HT1080 (cell line): ENCODE measurements at regions not wholly inside any gene's neighbourhood (a gene's known extent, or its start where the extent isn't known, plus 50 kb on each side); places are given as distances from the start of the nearest gene placed in this dataset.

Experiments used
- DNase-seq: peaks from one replicate; pipeline ENCODE4 v3.0.0-alpha.2; 2015; ENCODE audit warnings: low read depth

DNA sequence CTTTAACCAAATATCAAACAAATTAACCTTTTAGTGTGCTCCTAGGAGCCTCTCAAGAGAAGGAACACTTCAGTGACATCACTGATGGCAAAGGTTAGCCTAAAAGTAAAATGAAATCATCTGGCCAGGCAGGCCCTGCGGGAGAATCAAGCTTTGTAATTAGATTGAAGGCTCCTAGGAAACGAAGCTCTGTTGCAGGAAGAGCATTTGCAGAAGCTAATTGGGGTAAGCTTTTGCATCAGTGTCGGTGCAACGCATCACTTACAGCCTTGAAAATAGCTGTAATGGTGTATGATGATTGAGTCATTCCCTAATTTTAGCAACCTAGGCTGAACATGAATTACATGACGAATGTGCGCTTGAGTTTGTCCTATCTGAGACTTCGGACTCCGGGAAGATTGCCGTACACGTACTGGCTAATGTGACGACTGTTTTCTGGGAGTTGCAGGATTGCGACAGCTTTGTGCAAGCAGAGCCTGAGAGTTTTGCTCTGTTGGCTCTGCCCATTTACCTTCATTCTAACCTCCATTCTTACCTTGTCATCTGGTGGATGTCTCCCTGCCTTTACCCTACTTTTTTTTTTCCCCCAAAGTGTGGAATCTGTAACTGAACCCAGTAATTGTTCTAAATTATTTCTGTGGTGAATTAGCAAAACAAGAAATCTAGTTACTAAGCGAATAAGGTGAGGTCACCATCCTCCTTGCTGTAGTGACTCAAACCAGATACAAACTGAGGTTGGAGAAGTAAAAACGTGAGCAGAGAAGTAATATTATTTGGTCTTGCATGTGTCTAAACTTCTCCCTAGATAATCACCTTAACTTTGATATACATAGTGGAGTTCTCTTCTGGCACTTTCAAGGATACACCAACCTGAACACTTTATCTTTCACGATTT is 675.9 kb upstream of the CITED2 start:
- peak; percentile 58 for DNase-seq

DNA sequence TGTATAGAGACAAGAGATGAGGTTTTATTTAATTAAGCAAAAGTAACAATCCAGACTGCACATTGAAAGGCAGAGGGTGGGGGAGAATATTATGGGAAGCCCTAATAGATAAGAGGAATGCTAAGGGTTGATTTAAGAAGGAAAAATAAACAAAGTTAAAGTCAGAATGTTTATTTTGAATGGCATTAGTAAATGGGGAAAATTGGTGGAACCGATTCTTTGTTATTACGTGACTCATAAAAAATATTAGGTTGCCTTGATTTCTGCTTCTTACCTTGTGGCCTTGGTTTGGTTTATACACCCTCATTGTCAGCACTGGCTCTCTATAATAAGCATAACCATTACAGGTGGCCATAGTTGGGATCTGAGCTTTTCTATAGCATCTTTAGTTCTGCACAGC is 674.8 kb upstream of the CITED2 start:
- DNase-seq, result no peak

DNA sequence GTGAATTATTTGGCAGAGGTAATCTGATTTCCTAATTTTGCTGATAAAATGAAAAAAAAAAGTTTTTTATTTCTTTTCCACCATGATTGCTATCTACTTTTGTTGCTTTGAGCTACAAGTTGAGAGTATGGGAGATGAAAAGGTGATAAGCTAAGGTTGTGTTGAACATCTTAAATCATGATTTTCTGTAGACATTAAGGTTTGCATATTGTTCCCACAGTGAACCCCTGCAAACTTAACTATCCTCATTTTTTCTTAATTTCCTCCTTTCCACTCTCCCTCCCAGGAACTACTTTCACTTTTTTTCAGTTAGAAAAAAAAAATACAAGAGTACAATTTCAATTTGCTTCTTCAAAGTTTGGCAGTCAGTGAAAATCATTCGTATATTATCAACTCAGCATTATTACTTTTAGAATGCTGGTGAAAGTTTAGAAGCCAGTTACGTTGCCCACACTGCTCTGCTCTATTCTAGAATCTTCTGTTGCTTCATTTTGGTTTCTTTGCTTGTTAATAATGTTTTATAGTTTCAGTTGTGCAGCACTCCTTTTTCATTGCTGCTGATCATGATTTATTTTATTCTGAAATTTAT is 673.8 kb upstream of the CITED2 start:
- DNase-seq, result no peak

DNA sequence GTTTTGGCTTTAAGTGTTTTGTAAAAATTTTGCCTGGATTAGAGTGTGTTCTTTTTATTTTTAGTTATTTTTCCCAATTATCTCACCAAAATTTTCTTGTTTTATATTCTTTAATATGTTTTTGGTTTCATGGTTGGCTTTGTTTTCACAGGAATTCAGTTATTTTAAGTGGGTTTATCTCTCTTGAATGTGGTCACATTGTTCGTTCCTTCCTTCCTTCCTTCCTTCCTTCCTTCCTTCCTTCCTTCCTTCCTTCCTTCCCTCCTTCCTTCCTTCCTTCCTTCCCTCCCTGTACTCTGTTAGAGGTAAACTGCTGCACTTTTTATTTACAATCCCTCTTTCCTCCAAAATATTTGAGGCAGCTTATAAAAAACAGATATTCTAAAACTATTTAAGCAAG is 672.9 kb upstream of the CITED2 start:
- DNase-seq, result no peak

DNA sequence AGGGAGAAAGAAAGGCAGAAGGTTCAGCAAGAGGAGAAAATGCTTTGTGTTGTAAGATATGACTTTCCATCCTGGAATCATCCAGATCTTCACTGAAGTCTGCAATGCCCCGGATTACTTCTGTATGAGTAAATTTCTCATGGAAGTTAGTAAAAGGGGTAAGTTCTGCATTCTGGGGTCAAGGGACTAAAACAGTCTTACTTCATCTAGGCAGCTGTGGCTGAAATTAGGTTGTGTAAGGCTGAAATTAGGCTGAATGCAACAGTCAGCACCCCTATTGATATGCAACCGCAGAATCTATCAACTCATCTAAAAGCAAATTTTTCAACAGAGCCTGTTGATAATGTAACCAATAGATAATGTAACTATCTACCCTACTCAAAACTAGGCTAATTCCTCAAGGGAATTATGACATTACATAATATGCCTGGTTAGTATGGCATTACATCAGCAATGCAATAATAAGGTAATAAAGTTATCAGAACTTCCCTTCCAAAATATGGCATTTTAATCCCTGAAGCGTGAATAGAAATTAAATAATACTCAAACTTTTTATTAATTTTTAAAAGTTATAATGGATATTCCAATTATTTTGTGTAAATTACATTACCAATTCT is 671.7 kb upstream of the CITED2 start:
- no peak for DNase-seq

DNA sequence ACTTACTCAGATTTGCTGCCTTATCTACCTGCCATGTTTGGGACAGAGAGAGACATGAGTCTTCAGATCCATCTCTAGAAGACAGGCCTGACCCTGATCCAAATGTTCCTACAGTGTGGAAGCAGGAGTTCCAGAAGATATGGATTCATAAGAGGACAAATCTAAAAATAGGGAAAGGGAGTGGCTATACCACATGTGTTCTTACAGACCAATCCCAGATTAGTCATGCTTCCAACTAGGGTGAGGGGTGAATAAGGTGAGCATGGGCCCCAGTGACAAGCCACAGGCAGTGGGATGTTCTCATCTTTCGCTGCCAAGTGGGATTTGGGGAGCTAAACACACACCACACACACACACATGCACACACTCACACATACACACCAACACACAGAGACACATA is 670.7 kb upstream of the CITED2 start:
- DNase-seq, result no peak

DNA sequence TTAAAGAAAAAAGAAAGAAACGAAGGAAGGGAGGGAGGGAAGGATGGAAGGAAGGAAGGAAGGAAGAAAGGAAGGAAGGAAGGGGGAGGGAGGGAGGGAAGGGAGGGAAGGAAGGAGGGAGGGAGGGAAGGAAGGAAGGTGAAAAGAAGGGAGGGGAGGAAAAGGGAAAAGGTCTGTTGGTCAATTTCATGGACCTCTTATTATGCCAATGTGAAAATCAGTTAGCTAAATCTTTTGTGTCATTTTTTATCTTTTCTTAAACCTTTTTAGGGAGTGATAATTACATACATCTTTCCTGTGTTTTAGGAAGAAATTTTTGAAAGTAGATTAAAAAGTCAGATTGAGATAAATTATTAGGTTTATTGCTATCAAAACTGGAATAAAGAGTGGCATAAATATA is 670.2 kb upstream of the CITED2 start:
- DNase-seq, result no peak

DNA sequence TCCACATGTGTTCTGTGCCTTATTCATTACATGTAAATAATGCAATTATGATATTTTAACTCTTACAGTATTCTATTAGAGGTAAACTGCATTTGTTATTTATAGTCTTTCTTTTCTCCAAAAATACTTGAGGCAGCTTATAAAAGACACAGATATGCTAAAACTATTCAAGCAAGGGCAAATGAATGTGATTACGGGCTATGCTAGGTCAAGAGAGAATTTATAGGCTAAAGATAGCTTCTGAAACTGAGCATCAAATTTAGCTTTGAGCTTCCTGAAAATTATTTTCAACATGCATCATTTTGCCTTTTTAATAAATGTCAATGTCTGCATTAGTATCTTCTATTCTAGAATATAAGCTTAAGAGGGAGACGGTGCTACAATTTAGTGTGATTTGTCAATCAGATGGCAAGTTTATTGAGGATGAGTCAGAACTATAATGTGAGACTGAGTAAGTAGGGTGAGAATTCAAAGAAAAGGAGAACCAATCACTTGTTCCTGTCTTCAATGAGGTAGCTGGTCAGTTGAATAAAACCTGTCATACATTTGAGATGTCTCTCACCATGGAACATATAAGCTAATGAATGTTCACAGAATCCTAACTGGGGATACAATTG is 669.4 kb upstream of the CITED2 start:
- DNase-seq, result peak; percentile 82

DNA sequence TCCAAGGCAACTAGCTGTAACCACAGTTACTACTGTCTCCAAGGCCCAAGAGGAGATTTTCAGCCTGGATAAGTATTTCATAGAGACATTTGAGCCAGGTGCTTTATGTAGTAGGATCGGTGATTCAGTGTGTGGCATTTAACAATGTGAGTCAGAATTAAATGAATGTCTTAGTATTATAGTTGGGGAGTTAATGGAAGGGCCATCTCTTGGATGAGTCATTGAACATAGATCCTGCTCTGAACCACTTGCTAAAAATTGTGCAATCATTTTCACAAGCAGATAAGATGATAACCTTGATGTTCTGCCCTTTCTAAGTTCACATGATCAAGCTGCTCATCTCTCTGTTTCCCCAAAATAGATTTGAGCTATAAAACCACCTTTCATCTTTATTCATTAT is 668.9 kb upstream of the CITED2 start:
- peak; percentile 98 for DNase-seq

DNA sequence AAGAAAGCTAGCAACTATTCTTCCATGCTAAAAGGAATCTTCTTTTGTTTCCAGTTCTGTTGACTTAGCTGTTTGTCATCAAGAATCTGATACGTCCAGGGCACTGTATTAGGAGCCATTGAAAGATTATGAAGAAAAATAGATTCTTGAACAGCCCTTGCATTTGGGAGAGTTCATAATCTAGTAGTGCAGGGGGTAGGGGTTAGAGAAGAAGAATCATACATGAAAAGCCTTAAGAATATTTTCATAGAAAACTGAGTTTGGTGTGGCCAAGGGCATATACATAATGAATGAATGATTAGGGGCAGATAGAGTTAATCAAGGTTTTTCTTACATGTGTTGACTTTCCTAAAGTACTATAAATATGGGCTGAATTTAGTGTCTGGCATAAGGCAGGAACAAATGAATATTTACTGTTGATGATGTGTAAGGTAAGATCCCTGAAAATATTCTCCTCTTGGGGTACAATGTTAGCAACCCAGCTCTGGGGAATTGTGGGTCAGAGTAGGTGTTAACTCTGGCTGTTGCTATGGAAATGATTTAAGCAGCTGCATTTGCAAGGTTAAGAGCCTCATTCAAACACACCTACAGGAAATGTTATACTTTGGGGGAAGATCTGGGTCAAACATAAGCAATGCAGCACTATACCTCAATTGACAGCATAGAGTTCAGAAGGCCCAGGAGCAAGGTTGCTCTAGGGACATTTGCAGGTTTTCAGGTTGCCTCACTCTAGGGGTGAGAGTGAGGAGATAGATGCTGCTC is 667.3 kb upstream of the CITED2 start:
- DNase-seq, result no peak

DNA sequence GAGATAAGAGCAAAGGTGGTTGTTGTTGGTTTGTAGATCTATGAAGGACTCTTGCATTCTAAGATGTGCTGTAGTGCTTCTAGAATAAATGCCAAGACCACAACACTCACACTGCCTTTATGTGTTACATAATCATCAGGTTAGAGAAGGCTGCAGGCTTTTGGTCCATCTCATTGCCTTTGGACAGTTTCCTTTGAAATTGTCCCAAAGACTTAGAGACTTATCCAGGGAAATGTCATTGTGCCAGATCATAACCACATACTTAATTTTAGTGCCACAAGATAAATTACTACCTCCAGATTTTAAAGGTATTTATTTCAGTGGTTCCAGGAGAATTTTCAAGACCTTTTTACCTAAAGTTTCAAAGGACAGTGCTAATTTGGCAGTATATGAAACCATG is 666.6 kb upstream of the CITED2 start:
- no peak for DNase-seq

DNA sequence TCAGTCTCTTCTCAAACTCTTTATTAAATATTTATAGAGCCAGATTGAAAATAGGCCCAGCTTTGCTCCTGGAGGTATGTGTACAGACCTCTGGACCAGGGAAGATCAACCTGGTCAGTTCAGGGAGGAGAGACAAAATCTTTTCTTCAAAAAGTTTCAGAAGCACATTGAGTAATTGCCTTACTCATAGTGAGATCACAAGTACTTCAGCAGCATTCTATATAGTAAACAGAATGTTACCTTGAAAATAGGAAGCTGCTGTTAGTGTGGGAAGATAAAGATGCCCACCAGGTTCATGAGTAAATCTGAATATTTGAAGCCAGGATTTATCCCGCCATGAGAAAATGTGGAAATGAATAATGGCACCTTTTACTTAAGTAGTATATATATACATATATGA is 665.9 kb upstream of the CITED2 start:
- peak; percentile 66 for DNase-seq

DNA sequence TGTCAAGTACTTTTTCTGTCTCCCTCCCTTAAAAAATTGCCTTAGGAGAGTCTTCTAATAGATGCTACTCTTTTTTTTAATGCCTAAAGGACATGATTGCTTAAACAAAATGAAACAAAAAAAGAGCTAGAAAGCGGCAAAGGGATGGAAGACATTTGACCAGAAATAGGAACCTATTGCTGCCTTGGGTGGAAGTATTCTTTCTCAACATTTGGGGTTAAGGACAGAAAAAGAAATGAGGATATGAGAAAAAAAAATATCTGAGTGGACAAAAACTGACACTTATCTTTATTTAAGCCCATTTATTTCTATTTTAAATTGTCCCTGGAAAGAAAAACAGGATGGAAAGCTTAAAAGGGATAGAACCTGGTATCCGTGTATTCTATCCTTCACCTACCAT is 664.9 kb upstream of the CITED2 start:
- no peak for DNase-seq

DNA sequence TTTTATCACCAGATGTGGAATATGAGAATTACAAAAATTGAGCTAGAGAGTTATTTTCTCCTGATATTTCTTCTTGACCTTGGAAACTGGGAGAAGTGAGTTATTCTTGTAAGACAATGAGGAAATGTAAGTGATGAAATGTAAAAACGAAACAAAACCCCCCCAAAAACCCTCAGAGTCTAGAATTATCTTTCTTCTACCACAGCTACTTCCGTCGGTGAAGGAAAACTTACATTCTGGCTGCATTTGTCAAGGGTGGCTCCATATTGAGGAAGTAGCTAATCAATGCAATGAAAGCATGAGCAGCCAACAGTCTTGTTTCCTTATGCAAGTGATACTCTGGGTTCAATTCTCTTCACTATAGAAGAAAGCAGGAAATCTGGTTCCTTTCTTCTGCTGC is 661.7 kb upstream of the CITED2 start:
- DNase-seq, result no peak

DNA sequence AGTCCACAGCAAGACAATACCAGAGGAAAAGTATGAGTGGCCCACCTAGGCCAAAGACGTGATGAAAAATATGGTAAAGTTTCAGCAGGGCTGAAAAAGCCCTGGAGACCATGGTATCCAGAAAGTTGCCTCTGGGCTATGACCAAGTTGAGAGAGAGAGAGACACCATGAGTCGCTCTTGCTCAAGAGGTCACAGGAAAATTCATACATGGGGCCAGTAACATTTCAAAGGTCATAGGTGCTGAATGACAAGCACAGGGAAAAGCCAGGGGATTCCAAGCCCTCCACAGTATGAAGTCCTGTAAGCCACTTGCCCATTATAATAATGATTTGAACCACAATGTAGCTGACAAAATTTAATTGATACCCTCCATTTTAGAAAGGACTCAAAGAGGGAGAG is 657.7 kb upstream of the CITED2 start:
- no peak for DNase-seq

DNA sequence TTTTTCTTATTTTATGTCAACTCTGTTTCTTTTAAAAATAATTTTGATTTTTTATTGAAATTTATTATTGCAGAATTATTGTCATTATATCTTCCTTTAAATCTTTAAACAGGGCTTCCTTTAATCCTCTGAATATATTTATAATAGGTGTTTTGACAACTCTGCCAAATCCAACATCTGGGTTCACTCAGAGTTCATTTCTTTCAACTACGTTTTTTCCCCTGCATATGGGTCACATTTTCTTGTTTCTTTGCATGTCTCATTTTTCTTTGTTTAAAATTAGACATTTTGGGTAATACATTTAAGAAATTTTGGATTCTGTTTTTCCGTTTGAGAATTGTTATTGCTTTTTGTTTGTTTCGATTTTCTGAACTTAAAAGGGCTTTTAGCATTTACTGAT is 655.1 kb upstream of the CITED2 start:
- no peak for DNase-seq

DNA sequence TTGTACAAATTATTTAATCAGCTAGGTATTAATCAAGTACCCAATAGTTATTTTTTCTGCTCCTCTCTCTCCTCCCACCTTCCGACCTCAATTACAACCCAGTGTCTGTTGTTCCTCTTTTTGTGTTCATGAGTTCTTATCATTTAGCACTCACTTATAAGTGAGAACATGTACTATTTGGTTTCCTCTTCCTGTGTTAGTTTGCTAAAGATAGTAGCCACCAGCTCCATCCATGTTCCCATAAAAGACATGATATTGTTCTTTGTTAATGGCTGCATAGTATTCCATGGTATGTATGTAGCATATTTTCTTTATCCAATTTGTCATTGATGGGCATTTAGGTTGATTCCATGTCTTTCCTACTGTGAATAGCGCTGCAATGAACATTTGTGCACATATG is 652.8 kb upstream of the CITED2 start:
- no peak for DNase-seq

DNA sequence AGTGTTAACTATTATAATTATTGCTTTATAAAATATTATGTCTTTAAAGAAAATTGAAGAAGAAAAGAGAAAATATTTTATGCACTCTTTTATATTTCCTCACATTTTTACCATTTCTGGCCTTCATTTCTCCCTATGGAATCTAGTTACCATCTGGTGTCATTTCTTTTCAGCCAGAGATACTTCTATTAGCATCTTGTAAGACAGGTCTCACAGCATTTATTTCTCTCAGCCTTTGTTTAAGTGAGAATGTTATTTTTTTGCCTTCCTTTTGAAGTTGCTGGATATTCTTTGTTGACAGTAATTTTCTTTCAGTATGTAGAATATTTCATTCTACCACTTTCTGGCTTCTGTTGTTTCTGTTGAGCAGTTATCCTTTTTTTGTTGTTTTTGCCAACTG is 652.1 kb upstream of the CITED2 start:
- DNase-seq, result no peak

DNA sequence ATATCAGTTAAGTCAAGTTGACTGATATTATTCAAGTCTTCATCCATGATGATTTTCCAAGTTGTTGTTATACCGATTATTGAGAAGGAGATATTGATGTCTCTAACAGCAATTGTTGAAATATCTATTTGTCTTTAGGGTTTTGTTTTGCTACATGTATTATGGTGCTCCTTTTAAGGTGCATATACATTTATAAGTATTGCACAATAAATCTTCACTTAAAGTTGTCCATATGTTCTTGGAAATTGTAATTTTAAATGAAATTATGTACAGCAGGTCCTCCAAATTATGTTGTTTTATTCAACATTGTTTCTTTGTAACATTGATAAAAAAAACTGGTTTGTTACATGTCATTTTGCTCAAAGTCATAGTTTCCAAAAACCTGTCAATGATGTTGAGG is 650.7 kb upstream of the CITED2 start:
- no peak for DNase-seq

DNA sequence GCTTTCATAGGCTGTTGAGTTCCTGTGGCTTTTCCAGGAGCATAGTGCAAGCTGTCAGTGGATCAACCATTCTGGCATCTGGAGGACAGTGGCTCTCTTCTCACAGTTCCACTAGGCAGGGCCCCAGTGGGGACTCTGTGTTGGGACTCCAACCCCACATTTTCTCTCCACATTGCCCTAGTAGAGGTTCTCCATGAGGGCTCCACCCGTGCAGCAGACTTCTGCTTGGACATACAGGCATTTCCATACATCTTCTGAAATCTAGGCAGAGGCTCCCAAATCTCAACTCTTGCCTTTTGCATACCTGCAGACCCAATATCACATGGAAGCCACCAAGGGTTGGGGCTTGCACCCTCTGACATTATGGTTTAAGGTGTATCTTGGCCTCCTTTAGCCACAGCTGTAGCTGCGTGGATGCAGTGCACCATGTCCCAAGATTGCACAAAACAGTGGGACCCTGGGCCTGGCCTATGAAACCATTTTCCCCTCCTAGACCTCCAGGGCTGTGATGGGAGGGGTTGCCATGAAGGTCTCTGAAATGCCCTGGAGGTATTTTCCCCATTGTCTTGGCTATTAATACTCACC is 645.9 kb upstream of the CITED2 start:
- DNase-seq, result no peak

DNA sequence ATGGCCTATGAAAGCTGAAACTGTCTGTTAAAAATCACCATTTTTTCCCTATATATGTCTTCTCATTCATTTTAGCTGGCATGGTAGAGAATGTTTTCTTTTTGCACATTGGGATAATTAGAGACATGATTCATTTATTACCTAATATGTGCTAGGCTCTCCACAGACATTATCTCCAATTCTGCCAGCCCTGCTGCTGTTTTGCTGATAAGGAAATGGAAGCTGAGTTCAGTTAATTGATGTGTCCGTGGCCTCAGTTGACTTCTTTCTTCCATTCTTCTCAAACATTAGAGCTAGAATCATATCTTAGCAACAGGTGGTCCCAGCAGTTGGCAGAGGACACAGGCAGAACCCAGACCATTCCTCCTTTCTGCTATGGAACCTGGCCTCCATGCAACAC is 644.1 kb upstream of the CITED2 start:
- DNase-seq, result no peak
